SK-N-SH treated with all-trans-retinoic acid at 6 μM for 48 hours (cell line): ENCODE measurements at regions not wholly inside any gene's neighbourhood (a gene's known extent, or its start where the extent isn't known, plus 50 kb on each side); places are given as distances from the start of the nearest gene placed in this dataset.

ENCODE experiments used
- CSDC2 ChIP-seq: fragments of 250-450 bp; sonication (Bioruptor Pico); IDR thresholded peaks from 2 replicates; pipeline ENCODE4 v1.5.0; 2020; ENCODE audit warnings: mild to moderate bottlenecking, moderate library complexity
- RARB ChIP-seq: fragments of 250-450 bp; sonication (Bioruptor Pico); IDR thresholded peaks from 2 replicates; pipeline ENCODE4 v1.8.0; 2021; ENCODE audit warnings: mild to moderate bottlenecking, moderate library complexity
- TCF4 ChIP-seq: fragments of 250-450 bp; sonication (Bioruptor Pico); IDR thresholded peaks from 2 replicates; pipeline ENCODE4 v1.8.0; 2021; ENCODE audit warnings: mild to moderate bottlenecking, moderate library complexity, borderline replicate concordance
- TF ChIP-seq, protein P1 (sequence below): fragments of 250-450 bp; sonication (Bioruptor Pico); IDR thresholded peaks from 2 replicates; pipeline ENCODE4 v1.5.1; 2020; ENCODE audit warnings: low read depth, mild to moderate bottlenecking, moderate library complexity
- TF ChIP-seq, protein P2 (sequence below): fragments of 250-450 bp; sonication (Bioruptor Pico); IDR thresholded peaks from 2 replicates; pipeline ENCODE4 v1.8.0; 2020; ENCODE audit warnings: mild to moderate bottlenecking, moderate library complexity, borderline replicate concordance

DNA sequence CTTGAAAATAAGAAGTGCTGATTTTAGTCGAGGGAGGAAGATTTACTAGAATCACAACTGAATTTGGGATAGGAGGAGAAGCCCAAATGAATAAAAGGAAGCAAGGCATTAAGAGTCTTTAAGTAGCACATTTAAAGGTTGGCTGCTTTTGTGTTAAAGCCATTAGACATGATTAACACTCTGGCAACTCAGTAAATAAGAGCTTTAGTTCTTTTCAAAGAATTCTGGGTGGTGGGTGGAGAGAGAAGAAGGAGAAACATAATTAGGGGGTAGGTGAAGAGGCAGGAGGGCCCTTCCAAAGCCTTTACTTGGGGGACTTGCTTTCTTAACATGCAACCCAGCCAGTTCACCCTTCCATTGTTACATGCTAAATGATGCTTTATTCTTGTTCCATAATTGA is 284.6 kb upstream of the SEL1L start:
- TF ChIP-seq, protein P1, sequence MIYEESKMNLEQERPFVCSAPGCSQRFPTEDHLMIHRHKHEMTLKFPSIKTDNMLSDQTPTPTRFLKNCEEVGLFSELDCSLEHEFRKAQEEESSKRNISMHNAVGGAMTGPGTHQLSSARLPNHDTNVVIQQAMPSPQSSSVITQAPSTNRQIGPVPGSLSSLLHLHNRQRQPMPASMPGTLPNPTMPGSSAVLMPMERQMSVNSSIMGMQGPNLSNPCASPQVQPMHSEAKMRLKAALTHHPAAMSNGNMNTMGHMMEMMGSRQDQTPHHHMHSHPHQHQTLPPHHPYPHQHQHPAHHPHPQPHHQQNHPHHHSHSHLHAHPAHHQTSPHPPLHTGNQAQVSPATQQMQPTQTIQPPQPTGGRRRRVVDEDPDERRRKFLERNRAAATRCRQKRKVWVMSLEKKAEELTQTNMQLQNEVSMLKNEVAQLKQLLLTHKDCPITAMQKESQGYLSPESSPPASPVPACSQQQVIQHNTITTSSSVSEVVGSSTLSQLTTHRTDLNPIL: no peak
- TF ChIP-seq TCF4: no peak
- TF ChIP-seq, protein P2, sequence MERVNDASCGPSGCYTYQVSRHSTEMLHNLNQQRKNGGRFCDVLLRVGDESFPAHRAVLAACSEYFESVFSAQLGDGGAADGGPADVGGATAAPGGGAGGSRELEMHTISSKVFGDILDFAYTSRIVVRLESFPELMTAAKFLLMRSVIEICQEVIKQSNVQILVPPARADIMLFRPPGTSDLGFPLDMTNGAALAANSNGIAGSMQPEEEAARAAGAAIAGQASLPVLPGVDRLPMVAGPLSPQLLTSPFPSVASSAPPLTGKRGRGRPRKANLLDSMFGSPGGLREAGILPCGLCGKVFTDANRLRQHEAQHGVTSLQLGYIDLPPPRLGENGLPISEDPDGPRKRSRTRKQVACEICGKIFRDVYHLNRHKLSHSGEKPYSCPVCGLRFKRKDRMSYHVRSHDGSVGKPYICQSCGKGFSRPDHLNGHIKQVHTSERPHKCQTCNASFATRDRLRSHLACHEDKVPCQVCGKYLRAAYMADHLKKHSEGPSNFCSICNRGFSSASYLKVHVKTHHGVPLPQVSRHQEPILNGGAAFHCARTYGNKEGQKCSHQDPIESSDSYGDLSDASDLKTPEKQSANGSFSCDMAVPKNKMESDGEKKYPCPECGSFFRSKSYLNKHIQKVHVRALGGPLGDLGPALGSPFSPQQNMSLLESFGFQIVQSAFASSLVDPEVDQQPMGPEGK (CRISPR knock-in tag): no peak
- no peak for TF ChIP-seq CSDC2 (CRISPR knock-in tag)
- TF ChIP-seq RARB (CRISPR knock-in tag): no peak
